K562 (cell line): ENCODE measurements at regions not wholly inside any gene's neighbourhood (a gene's known extent, or its start where the extent isn't known, plus 50 kb on each side); places are given as distances from the start of the nearest gene placed in this dataset.

Experiments used
- ARID1B ChIP-seq: fragments of 450-650 bp; IDR thresholded peaks from 2 replicates; pipeline ENCODE4 v1.6.1; 2016; ENCODE audit warnings: antibody characterized with exemption, mild to moderate bottlenecking, inconsistent platforms
- ATF7 ChIP-seq: fragments of 450-650 bp; IDR thresholded peaks from 2 replicates; pipeline ENCODE4 v1.7.1; 2014; ENCODE audit warnings: mild to moderate bottlenecking, moderate library complexity
- BHLHE40 ChIP-seq: IDR thresholded peaks from 2 replicates; pipeline ENCODE4 v1.6.1; 2011; ENCODE audit warnings: low read length, improper control_type of control experiment
- ESRRA ChIP-seq: fragments of 450-650 bp; IDR thresholded peaks from 2 replicates; pipeline ENCODE4 v1.6.1; 2014; ENCODE audit warnings: low read depth, mild to moderate bottlenecking, moderate library complexity, borderline replicate concordance
- ETV1 ChIP-seq: fragments of 450-650 bp; conservative IDR thresholded peaks from 2 replicates; pipeline ENCODE4 v1.6.1; 2016; ENCODE audit warnings: missing genetic modification characterization, control low read depth, low read depth, missing compliant biosample characterization
- ETV5 ChIP-seq: sonication (generic); formaldehyde crosslinking; IDR thresholded peaks from 2 replicates; pipeline ENCODE4 v1.4.0; 2020; ENCODE audit warnings: low read depth, mild to moderate bottlenecking, missing genetic modification reagents
- KAT7 ChIP-seq: sonication (generic); formaldehyde crosslinking; IDR thresholded peaks from 2 replicates; pipeline ENCODE4 v1.8.0; 2022; ENCODE audit warnings: missing genetic modification reagents, mild to moderate bottlenecking, borderline replicate concordance
- KDM1A ChIP-seq, 2 experiments: fragments of 450-650 bp; IDR thresholded peaks; 2 replicates each; pipeline ENCODE4 v1.6.1; 2016; ENCODE audit warnings: mild to moderate bottlenecking in 2 of 2
- KLF16 ChIP-seq: IDR thresholded peaks from 2 replicates; pipeline ENCODE4 v1.6.1; 2016; ENCODE audit warnings: antibody characterized with exemption
- MEIS2 ChIP-seq: fragments of 450-650 bp; IDR thresholded peaks from 2 replicates; pipeline ENCODE4 v1.6.1; 2014; ENCODE audit warnings: mild to moderate bottlenecking; ENCODE audit not compliant: partially characterized antibody
- MTA1 ChIP-seq: fragments of 450-650 bp; IDR thresholded peaks from 2 replicates; pipeline ENCODE4 v1.6.1; 2017; ENCODE audit warnings: borderline replicate concordance
- MTA2 ChIP-seq: fragments of 450-650 bp; IDR thresholded peaks from 2 replicates; pipeline ENCODE4 v1.6.1; 2016; ENCODE audit warnings: low read depth
- NR4A1 ChIP-seq, 2 experiments: fragments of 250-450 bp in 1 of 2; fragments of 450-650 bp in 1 of 2; sonication (Bioruptor Pico) in 1 of 2; IDR thresholded peaks; 2 replicates each; pipeline versions ENCODE4 v1.4.0 to v1.6.1; 2016 to 2020; ENCODE audit warnings: mild to moderate bottlenecking in 2 of 2, missing compliant biosample characterization in 1 of 2, missing genetic modification characterization in 1 of 2, moderate library complexity in 1 of 2
- POLR2A ChIP-seq: fragments of 450-650 bp; conservative IDR thresholded peaks from 2 replicates; pipeline ENCODE4 v1.6.1; 2016
- RAD21 ChIP-seq, 2 experiments: fragments of 250-450 bp in 1 of 2; fragments of 450-650 bp in 1 of 2; sonication (Bioruptor Pico) in 1 of 2; formaldehyde crosslinking in 1 of 2; IDR thresholded peaks in 1 of 2; conservative IDR thresholded peaks in 1 of 2; 2 replicates each; pipeline versions ENCODE4 v1.4.0 to v1.8.0; 2020 to 2022; ENCODE audit warnings: mild to moderate bottlenecking in 2 of 2, moderate library complexity in 1 of 2
- RCOR1 ChIP-seq, 2 experiments: IDR thresholded peaks; 2 replicates each; pipeline ENCODE4 v1.6.1; 2012; ENCODE audit warnings: low read depth in 2 of 2, low read length in 2 of 2, borderline replicate concordance in 1 of 2, improper control_type of control experiment in 1 of 2
- SMAD2 ChIP-seq: fragments of 150-350 bp; IDR thresholded peaks from 2 replicates; pipeline ENCODE4 v1.6.1; 2014; ENCODE audit warnings: low read depth, mild to moderate bottlenecking, low read length
- SMARCA4 ChIP-seq: fragments of 450-650 bp; IDR thresholded peaks from 2 replicates; pipeline ENCODE4 v1.6.1; 2016
- SOX6 ChIP-seq: fragments of 450-650 bp; IDR thresholded peaks from 2 replicates; pipeline ENCODE4 v1.6.1; 2014; ENCODE audit warnings: mild to moderate bottlenecking
- TCF3 ChIP-seq: sonication (generic); formaldehyde crosslinking; IDR thresholded peaks from 2 replicates; pipeline ENCODE4 v1.4.0; 2020; ENCODE audit warnings: mild to moderate bottlenecking, missing genetic modification reagents
- TEAD4 ChIP-seq, 2 experiments: sonication (generic) in 1 of 2; formaldehyde crosslinking in 1 of 2; IDR thresholded peaks; 2 replicates each; pipeline versions ENCODE4 v1.6.1 to v1.8.0; 2012 to 2022; ENCODE audit warnings: borderline replicate concordance in 1 of 2, inconsistent platforms in 1 of 2, low read length in 1 of 2, mild to moderate bottlenecking in 1 of 2, missing genetic modification reagents in 1 of 2
- TRIM24 ChIP-seq, 2 experiments: fragments of 450-650 bp; IDR thresholded peaks; 2 replicates each; pipeline ENCODE4 v1.6.1; 2016
- ZEB2 ChIP-seq: fragments of 450-650 bp; IDR thresholded peaks from 2 replicates; pipeline ENCODE4 v1.6.1; 2016
- ZNF707 ChIP-seq: fragments of 250-450 bp; sonication (Bioruptor Pico); conservative IDR thresholded peaks from 2 replicates; pipeline ENCODE4 v1.8.0; 2022; ENCODE audit warnings: inconsistent platforms, mild to moderate bottlenecking, moderate library complexity
- TF ChIP-seq, protein P1 (sequence below): IDR thresholded peaks from 2 replicates; pipeline ENCODE4 v1.6.1; 2014; ENCODE audit warnings: antibody characterized with exemption
- TF ChIP-seq, protein P2 (sequence below): fragments of 450-650 bp; IDR thresholded peaks from 2 replicates; pipeline ENCODE4 v1.6.1; 2016

DNA sequence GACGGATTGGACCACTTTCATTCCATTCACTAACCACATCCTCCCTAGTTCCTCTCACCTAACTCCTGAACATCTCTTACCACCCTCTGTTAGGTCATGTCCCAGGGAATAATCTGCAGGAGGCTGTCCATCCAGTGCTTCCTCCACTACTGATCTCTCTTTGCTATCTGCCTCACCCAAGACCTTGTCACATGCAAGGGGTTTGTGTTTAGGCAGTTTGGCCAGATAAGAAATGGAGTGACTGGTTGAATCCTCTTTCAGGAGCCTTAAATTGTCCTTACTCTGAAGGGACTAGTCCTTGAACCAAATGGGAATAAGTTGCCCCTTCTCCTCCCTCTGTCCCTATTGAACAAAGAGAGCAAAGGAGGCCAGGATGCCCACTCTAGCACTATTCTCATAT lies 249.2 kb upstream of the BTG1 start (continued):
- TF ChIP-seq, protein P1, sequence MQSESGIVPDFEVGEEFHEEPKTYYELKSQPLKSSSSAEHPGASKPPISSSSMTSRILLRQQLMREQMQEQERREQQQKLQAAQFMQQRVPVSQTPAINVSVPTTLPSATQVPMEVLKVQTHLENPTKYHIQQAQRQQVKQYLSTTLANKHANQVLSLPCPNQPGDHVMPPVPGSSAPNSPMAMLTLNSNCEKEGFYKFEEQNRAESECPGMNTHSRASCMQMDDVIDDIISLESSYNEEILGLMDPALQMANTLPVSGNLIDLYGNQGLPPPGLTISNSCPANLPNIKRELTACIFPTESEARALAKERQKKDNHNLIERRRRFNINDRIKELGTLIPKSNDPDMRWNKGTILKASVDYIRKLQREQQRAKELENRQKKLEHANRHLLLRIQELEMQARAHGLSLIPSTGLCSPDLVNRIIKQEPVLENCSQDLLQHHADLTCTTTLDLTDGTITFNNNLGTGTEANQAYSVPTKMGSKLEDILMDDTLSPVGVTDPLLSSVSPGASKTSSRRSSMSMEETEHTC: peak; percentile 72
- TF ChIP-seq ETV5 (peak; percentile 40; the same call in 1 of the 2 replicates), ZNF707 (CRISPR knock-in tag) (no peak), SMARCA4 (peak; percentile 47; the same call in 1 of the 2 replicates), RAD21 (CRISPR knock-in tag; conservative IDR thresholded peaks at IDR 0.05 in 1 of 2, IDR thresholded peaks at IDR 0.05 in 1 of 2) (peak in 1 of 2 experiments; percentile 4; a peak in 1 of 4 replicates), TEAD4 (IDR thresholded peaks at IDR 0.05; ENCODE audit: low read length) (peak; percentile 73; the same call in 1 of the 2 replicates), TEAD4 (CRISPR knock-in tag; IDR thresholded peaks at IDR 0.05; ENCODE audit: borderline replicate concordance) (no peak), KDM1A (IDR thresholded peaks at IDR 0.05) (peak; percentile 21 to 37; a peak in 2 of 4 replicates), SOX6 (peak; percentile 75), KAT7 (CRISPR knock-in tag) (0 out of 2 replicates have a peak, but pooled peaks have one; percentile 52), BHLHE40 (peak; percentile 80; the same call in 1 of the 2 replicates), MTA1 (no peak), NR4A1 (CRISPR knock-in tag; IDR thresholded peaks at IDR 0.05) (no peak), NR4A1 (tag; IDR thresholded peaks at IDR 0.05) (no peak), TRIM24 (IDR thresholded peaks at IDR 0.05) (peak; percentile 60 to 79; a peak in 3 of 4 replicates), ESRRA (peak; percentile 49; the same call in 1 of the 2 replicates), ARID1B (peak; percentile 74), ETV1 (0 out of 2 replicates have a peak, but pooled peaks have one; percentile 26), ZEB2 (peak; percentile 57; the same call in 1 of the 2 replicates), MTA2 (peak; percentile 52; the same call in 1 of the 2 replicates), ATF7 (peak; percentile 27; the same call in 1 of the 2 replicates), POLR2A (no peak), RCOR1 (IDR thresholded peaks at IDR 0.05; ENCODE audit: borderline replicate concordance in 1 of 2, low read depth in 2 of 2, low read length in 2 of 2) (peak in 1 of 2 experiments; percentile 84; a peak in 1 of 4 replicates), MEIS2 (peak; percentile 43), SMAD2 (no peak), TCF3 (CRISPR knock-in tag) (peak; percentile 82), KLF16 (peak; percentile 14; the same call in 1 of the 2 replicates)
- TF ChIP-seq, protein P2, sequence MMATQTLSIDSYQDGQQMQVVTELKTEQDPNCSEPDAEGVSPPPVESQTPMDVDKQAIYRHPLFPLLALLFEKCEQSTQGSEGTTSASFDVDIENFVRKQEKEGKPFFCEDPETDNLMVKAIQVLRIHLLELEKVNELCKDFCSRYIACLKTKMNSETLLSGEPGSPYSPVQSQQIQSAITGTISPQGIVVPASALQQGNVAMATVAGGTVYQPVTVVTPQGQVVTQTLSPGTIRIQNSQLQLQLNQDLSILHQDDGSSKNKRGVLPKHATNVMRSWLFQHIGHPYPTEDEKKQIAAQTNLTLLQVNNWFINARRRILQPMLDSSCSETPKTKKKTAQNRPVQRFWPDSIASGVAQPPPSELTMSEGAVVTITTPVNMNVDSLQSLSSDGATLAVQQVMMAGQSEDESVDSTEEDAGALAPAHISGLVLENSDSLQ: peak; percentile 61
